ENCODE measurements at regions not wholly inside any gene's neighbourhood (a gene's known extent, or its start where the extent isn't known, plus 50 kb on each side); places are given as distances from the start of the nearest gene placed in this dataset.
A peak's percentile ranks its signal among the peaks of the same experiment; 100 is the strongest.
"Not testable (repeated sequence)": the region's sequence is repeated elsewhere in the genome, so short reads cannot be mapped to it uniquely, and the experiment has no call there.

DNA sequence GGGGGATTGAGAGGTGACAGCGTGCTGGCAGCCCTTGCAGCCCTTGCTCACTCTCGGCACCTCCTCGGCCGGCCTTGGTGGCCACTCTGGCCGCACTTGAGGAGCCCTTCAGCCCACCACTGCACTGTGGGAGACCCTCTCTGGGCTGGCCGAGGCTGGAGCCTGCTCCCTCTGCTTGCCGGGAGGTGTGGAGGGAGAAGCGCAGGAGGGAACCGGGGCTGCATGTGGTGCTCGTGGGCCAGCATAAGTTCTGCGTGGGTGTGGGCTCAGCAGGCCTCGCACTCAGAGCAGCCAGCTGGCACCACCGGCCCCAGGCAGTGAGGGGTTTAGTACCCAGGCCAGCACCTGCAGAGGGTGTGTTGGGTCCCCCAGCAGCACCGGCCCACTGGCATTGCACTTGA, 912.2 kb upstream of the ADGRB3 start:
- no peak for DNase-seq

DNA sequence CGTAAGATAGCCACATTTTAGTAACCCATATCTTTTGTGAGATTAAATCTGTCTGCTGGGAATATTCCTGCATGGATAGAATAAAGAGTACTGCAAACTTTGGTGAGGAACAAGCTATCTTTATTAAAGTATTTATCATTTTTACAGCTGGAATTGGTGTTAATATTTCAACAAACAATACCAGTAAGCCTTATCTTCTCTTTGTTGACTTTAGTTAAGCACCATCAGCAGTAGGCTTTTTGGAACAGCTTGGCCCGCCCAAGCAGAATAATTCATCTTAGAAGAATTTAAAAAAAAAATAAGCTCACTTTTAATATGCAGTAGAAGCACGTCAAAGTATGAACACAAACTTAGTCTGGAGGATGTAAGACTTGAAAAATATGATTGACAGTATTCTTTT, 917.8 kb upstream of the ADGRB3 start:
- no peak for DNase-seq

- no peak for DNase-seq
Observed at GRCh38 chr6:67706388-67706787, 928.7 kb upstream of the ADGRB3 start.

GRCh38 chr6:67698534-67698933, 936.5 kb upstream of the ADGRB3 start:
- DNase-seq, result no peak

DNA sequence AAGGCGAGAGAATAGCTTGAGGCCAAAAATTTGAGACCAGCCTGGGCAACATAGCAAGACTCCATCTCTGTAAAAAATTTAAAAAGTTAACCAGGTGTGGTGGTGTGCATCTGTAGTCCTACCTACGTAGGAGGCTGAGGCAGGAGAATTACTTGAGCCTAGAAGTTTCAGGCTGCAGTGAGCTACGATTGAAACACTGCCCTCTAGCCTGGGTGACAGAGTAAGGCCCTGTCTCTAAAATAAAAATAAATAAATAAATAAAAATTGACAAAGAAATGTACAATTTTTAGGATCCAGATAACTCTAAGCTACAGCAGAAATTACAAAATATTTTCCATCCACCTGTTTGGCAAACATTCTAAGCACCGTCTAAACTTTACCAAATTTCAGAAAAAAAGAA, 941.0 kb upstream of the ADGRB3 start:
- no peak for DNase-seq

- no peak for DNase-seq
Observed at GRCh38 chr6:67689329-67689728, 945.8 kb upstream of the ADGRB3 start.

- no peak for DNase-seq
Observed at GRCh38 chr6:67687396-67687795, 947.7 kb upstream of the ADGRB3 start.

GRCh38 chr6:67686225-67686624, 948.9 kb upstream of the ADGRB3 start:
- DNase-seq, result not testable (repeated sequence)

GRCh38 chr6:67683960-67684359, 951.1 kb upstream of the ADGRB3 start:
- DNase-seq, result peak; percentile 48 to 63

DNA sequence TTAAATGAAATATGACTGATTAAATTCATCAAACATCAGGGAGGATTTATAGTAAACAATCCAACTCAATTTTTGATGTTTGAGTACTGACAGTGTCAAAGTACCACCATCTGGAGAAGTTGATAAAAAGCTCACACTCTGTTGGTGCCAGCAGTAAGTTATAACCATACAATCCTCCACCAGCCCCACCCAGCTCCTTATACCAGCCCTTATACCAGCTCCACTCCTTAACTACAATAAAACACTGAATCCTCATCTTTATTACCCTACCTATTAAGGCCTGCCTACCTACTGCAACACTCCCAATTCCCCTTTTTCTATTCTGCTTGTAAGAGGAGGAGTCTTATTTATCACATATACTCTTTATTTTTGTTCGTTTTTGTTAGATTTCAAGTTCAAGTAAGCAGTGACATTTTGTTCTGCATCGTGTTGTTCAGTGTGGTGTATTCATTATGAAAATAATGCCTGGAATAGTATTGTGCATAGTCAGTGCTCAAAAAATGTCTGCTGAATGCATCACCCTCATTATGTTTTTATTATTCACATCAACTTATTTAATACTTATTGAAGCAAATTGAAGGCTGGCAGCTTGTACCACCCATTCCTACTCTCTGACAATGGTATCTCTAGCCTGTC, 954.7 kb upstream of the ADGRB3 start:
- no peak for DNase-seq

DNA sequence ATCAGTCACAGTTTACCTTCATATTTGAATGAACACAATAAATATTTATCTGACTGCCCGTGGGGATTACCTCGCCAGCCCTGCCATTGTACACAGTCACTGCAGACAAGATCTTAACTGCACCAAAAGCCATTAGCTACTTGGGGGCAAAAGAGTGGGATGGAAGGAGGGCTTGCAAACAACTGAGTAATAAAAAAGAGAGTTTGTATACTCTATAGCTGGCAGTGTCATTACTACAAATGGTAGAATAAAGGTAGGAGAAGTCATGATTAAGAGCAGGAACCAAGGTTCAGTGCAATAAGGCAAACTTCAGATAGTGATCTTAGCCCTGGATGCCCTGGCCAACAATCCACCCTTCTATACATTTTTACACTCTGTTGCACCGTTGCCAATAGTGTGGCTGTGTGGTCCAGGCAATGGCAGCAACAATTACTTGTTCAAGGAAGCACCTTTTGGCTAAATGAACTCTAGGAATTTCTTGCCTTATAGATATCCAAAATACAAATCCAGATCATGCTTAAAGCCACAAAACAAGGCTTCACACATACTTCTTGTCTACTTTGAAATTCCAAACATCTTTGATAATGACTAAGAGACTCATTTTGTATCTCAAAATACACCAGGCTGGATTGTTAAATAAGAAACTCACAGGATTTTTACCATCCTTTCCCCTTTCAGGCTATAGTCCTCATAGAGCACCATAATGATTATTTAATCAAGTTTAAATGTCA, 955.4 kb upstream of the ADGRB3 start:
- DNase-seq, result no peak

- DNase-seq, result no peak
Observed at GRCh38 chr6:67676892-67677291, 958.2 kb upstream of the ADGRB3 start.

- DNase-seq, result no peak
Observed at GRCh38 chr6:67667637-67668422, 967.3 kb upstream of the ADGRB3 start.

DNA sequence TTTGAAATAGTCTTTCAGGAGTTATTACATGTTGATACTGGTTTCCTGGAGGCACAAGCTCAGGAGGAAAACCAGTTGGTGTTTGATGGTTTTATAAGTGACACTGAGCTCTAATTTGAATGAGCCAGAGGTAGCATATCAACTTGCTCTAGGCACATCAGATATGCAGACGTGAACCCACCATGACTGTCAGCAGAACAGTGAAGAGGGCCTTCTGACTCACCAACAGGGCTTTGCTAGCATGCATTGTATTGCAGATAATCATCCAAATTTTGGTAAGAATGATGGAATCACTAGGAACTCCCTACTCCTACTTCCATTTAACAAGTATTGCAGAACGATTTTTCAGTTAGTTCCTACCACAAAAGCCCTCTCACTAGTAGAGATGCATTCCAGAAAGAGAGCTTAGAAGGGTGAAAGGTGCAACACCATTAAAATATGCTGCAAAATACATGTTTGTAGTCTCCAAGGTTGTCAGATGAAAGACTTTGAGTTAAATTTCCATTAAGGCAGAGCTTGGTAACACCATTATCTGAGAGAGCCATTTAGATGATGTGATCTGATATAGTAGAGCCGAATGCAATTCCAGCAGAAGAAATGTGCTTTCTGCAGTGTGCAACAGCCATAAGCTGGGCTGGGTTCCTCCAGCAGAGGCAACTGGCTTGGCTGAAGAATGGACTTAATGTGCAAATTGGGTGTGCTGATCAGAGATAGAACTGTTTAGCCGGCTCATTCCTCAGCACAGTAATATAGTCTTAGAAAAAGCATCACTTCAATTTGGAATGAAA, 968.7 kb upstream of the ADGRB3 start:
- no peak for DNase-seq

DNA sequence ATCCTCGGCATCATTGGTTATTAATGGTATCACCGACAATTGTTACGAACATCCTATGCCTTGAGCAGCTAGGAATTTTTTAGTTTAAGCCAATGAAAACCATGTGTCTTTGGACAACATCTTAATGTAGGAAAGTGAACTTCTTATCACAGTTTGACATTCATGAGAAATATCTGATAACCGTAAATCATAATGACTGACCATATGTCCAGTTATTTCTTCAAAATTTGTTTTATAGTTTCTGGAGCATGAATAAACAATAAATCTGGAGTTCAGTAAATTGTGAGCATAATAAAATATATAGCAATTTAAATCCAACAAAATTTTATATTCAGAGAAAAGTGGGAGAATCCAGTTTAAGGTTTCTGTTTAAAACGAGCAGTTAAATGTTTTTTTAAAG, 970.1 kb upstream of the ADGRB3 start:
- no peak for DNase-seq

DNA sequence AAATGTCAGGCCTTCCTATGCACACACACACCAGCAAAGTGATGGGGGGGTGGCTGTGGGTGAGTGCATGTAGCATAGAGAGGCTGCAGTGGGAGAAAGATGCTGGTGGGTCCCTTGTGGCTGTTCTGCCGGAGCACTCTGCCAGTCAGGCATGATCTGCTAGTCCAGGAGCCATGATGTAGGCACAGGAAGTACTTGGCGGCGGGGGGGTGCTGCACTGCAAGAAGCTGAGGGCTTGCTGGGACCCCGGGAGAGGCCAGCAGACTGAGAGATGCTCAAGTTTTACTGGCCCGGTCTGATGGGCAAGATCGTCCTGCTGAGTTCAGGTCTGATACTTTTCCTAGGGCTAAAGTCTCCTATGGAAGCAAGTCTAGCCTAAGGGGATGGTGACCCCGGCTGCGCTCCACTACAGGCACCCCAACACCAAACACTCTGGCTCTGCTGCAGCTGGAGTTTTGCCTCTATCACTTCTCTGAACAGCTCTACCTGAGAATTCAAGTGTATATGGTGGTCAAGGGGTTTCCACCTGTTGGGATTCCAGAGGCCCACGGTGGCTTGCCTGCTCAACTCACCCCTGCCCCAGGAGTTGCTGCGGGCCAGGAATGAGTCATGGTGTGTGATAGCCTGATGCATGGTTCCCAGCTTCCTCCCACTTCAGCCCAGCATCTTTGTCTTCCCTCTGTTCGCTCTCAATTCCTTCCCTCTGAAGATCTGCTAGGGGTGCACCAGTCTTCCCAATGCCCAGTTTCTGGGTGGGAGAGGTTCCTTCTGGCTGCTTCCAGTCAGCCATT, 971.8 kb upstream of the ADGRB3 start:
- no peak for DNase-seq

GRCh38 chr6:67653561-67653960, 981.5 kb upstream of the ADGRB3 start:
- DNase-seq, result no peak

DNA sequence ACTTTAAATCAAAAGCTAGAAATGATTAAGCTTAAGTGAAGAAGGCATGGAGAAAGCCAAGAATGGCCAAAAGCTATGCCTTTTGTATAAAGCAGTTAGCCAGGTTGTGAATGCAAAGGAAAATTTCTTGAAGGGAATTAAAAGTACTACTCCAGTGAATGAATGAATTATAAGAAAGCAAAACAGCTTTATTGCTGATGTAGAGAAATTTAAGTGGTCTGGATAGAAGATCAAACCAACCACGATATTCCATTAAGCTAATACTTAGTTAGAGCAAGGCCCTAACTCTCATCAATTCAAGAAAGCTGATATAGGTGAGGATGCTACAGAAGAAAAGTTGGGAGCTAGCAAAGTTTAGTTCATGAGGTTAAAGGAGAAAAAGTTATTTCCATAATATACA, 988.5 kb upstream of the ADGRB3 start:
- no peak for DNase-seq

DNA sequence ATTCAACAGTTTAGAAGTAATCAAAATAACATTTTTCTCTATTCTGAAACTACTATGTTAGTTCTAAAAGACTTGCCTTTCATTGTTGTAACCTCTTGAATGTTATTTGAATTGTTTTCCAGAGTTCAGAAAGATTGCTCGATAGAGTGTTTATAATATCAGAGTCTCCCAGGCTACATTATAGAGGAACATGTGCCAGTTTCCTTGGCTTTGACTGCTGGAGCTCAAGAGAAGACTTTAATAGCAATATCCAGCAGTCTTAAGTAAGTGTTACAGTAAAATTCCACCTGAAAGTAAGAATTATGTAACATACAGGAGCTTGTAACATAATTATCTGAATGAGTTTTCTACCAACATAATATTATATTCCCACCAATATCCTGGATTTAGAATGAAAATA, 991.8 kb upstream of the ADGRB3 start:
- no peak for DNase-seq

DNA sequence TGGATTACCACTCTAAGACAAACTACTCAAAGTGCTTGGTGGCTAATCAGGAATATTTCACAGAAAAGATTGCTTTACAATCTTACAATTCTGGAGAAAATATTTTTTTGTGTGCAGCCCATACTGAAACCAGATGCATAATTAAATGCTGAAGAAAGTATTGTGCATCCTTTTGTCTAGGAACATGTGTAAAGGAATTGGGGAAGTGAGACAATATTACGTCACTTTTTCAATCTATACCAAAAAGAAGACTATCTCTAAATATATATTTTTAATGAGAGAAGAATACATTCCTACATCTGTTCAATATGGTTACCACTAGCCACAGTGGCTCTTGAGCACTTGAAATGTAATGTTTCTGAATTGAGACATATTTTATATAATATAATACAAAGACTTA, 992.5 kb upstream of the ADGRB3 start:
- DNase-seq, result no peak

DNA sequence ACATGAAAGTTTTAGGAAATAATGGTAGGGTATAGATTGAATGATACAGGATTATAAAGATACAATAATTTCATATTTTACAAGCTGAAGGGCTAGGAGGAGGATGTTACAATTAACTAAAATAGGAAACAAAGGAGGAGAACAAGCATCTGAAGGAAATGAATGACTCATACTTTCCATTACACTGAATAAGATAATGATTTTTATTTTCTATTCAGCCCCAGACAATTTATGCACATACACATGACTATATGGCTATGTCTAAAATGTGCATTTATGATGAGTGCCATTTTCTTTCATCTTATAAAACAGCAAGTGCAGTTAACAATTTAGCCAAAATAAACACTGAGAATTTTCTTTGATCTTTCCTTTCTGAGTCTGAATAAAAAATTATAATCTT, 994.6 kb upstream of the ADGRB3 start:
- DNase-seq, result no peak

DNA sequence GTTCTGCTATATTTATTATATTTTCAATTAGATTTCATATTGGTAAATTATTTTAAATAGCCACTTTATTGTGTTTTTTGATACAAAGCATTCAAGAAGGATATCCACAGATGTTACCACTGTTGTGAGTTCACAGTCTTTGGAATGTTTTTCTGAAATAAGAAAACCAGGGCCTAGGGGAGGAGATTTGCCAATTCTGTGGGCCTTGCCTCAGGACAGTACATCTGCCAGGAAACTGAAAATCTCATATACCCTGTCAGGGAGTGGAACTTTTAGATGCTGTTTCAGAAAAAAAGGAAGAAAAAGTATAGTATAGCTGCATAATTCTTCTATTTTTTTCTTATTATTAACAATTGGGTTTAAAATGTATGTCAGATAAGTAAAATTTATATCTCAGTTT, 995.9 kb upstream of the ADGRB3 start:
- no peak for DNase-seq

Measured in SW 1271 (cell line).